SK-N-SH treated with all-trans-retinoic acid at 6 μM for 48 hours (cell line): ENCODE measurements at regions not wholly inside any gene's neighbourhood (a gene's known extent, or its start where the extent isn't known, plus 50 kb on each side); places are given as distances from the start of the nearest gene placed in this dataset.

Source experiments
- ATAC-seq: fragments of 200-7000 bp; cut with Tn5 transposase; 3 replicates; pipeline ENCODE4 v1.9.1; 2020; ENCODE audit warnings: mild to moderate bottlenecking, moderate library complexity
- ARNTL ChIP-seq: fragments of 450-650 bp; formaldehyde crosslinking; IDR thresholded peaks from 2 replicates; pipeline ENCODE4 v1.5.0; 2020; ENCODE audit warnings: low read depth, mild to moderate bottlenecking, moderate library complexity, borderline replicate concordance
- BACH2 ChIP-seq: fragments of 250-450 bp; sonication (Bioruptor Pico); IDR thresholded peaks from 2 replicates; pipeline ENCODE4 v1.9.0; 2021; ENCODE audit warnings: mild to moderate bottlenecking, borderline replicate concordance
- CREB5 ChIP-seq: fragments of 250-450 bp; sonication (Bioruptor Pico); IDR thresholded peaks from 2 replicates; pipeline ENCODE4 v1.5.1; 2020; ENCODE audit warnings: low read depth, mild to moderate bottlenecking, moderate library complexity
- CSRNP3 ChIP-seq: fragments of 250-450 bp; sonication (Bioruptor Pico); IDR thresholded peaks from 2 replicates; pipeline ENCODE4 v1.5.1; 2021; ENCODE audit warnings: mild to moderate bottlenecking, moderate library complexity
- ESRRG ChIP-seq: fragments of 250-450 bp; sonication (Bioruptor Pico); IDR thresholded peaks from 2 replicates; pipeline ENCODE4 v1.6.1; 2021; ENCODE audit warnings: mild to moderate bottlenecking
- GLIS3 ChIP-seq: fragments of 250-450 bp; sonication (Bioruptor Pico); IDR thresholded peaks from 2 replicates; pipeline ENCODE4 v1.5.0; 2020; ENCODE audit warnings: mild to moderate bottlenecking, moderate library complexity
- ISL1 ChIP-seq: fragments of 250-450 bp; sonication (Bioruptor Pico); IDR thresholded peaks from 2 replicates; pipeline ENCODE4 v2.1.2; 2022; ENCODE audit warnings: mild to moderate bottlenecking, moderate library complexity
- OSR1 ChIP-seq: fragments of 250-450 bp; sonication (Bioruptor Pico); IDR thresholded peaks from 2 replicates; pipeline ENCODE4 v1.8.0; 2022; ENCODE audit warnings: moderate library complexity, mild to moderate bottlenecking, inconsistent platforms
- PATZ1 ChIP-seq: fragments of 250-450 bp; sonication (Bioruptor Pico); IDR thresholded peaks from 2 replicates; pipeline ENCODE4 v1.8.0; 2020; ENCODE audit warnings: mild to moderate bottlenecking, moderate library complexity, borderline replicate concordance
- POU6F1 ChIP-seq: fragments of 250-450 bp; sonication (Bioruptor Pico); IDR thresholded peaks from 2 replicates; pipeline ENCODE4 v1.8.0; 2021; ENCODE audit warnings: low read depth, mild to moderate bottlenecking, moderate library complexity, borderline replicate concordance
- PPARA ChIP-seq: fragments of 250-450 bp; sonication (Bioruptor Pico); IDR thresholded peaks from 2 replicates; pipeline ENCODE4 v1.5.0; 2020; ENCODE audit warnings: mild to moderate bottlenecking, borderline replicate concordance
- RARB ChIP-seq: fragments of 250-450 bp; sonication (Bioruptor Pico); IDR thresholded peaks from 2 replicates; pipeline ENCODE4 v1.8.0; 2021; ENCODE audit warnings: mild to moderate bottlenecking, moderate library complexity
- SNAI2 ChIP-seq: fragments of 250-450 bp; sonication (Bioruptor Pico); IDR thresholded peaks from 2 replicates; pipeline ENCODE4 v1.5.0; 2020; ENCODE audit warnings: mild to moderate bottlenecking, moderate library complexity
- TOX ChIP-seq: fragments of 250-450 bp; sonication (Bioruptor Pico); IDR thresholded peaks from 2 replicates; pipeline ENCODE4 v1.8.0; 2021; ENCODE audit warnings: mild to moderate bottlenecking, moderate library complexity, borderline replicate concordance
- ZC3H10 ChIP-seq: fragments of 250-450 bp; sonication (Bioruptor Pico); IDR thresholded peaks from 2 replicates; pipeline ENCODE4 v1.5.1; 2021; ENCODE audit warnings: mild to moderate bottlenecking, moderate library complexity
- ZFP3 ChIP-seq: fragments of 250-450 bp; sonication (Bioruptor Pico); IDR thresholded peaks from 2 replicates; pipeline ENCODE4 v1.5.0; 2020; ENCODE audit warnings: mild to moderate bottlenecking, moderate library complexity
- ZFP30 ChIP-seq: fragments of 450-650 bp; formaldehyde crosslinking; IDR thresholded peaks from 2 replicates; pipeline ENCODE4 v1.5.0; 2022; ENCODE audit warnings: mild to moderate bottlenecking, moderate library complexity
- ZNF565 ChIP-seq: fragments of 450-650 bp; formaldehyde crosslinking; conservative IDR thresholded peaks from 2 replicates; pipeline ENCODE4 v1.5.0; 2020; ENCODE audit warnings: low read depth, mild to moderate bottlenecking, moderate library complexity
- ZNF70 ChIP-seq: fragments of 450-650 bp; formaldehyde crosslinking; IDR thresholded peaks from 2 replicates; pipeline ENCODE4 v1.5.0; 2020; ENCODE audit warnings: mild to moderate bottlenecking, moderate library complexity
- ZNF8 ChIP-seq: fragments of 450-650 bp; formaldehyde crosslinking; IDR thresholded peaks from 2 replicates; pipeline ENCODE4 v1.5.0; 2020; ENCODE audit warnings: mild to moderate bottlenecking, moderate library complexity

- no peak for TF ChIP-seq ZNF70 (CRISPR knock-in tag)
- TF ChIP-seq GLIS3: no peak
- no peak for TF ChIP-seq ZNF565 (CRISPR knock-in tag)
- no peak for TF ChIP-seq PPARA
- no peak for TF ChIP-seq ESRRG (CRISPR knock-in tag)
- no peak for TF ChIP-seq ZFP3
- no peak for TF ChIP-seq ZC3H10 (CRISPR knock-in tag)
- no peak for TF ChIP-seq POU6F1 (CRISPR knock-in tag)
- no peak for TF ChIP-seq SNAI2
- no peak for TF ChIP-seq RARB (CRISPR knock-in tag)
- no peak for TF ChIP-seq ZFP30 (CRISPR knock-in tag)
- TF ChIP-seq OSR1: no peak
- no peak for TF ChIP-seq ZNF8 (CRISPR knock-in tag)
- TF ChIP-seq CSRNP3 (CRISPR knock-in tag): no peak
- no peak for TF ChIP-seq BACH2 (CRISPR knock-in tag)
- TF ChIP-seq, all 23 proteins: peak for 0
- ATAC-seq: no peak
These were observed 120.5 kb downstream of the C16orf95 start for GRCh38 chr16:87196661-87197060.

GRCh38 chr16:87198328-87198832 lies 118.8 kb downstream of the C16orf95 start:
- TF ChIP-seq ZNF8 (CRISPR knock-in tag) (no peak), BACH2 (CRISPR knock-in tag) (no peak), CSRNP3 (CRISPR knock-in tag) (no peak)
- ATAC-seq: no peak

- no peak for ATAC-seq
- no peak for TF ChIP-seq CREB5 (CRISPR knock-in tag)
- TF ChIP-seq PATZ1 (CRISPR knock-in tag): no peak
- no peak for TF ChIP-seq ZC3H10 (CRISPR knock-in tag)
- TF ChIP-seq OSR1: no peak
- TF ChIP-seq GLIS3: no peak
These were observed 118.3 kb downstream of the C16orf95 start for GRCh38 chr16:87198881-87199280.

- ATAC-seq: no peak
- TF ChIP-seq ZNF8 (CRISPR knock-in tag) (no peak), CSRNP3 (CRISPR knock-in tag) (no peak), POU6F1 (CRISPR knock-in tag) (no peak), ARNTL (CRISPR knock-in tag) (no peak), CREB5 (CRISPR knock-in tag) (no peak), ISL1 (CRISPR knock-in tag) (no peak), PATZ1 (CRISPR knock-in tag) (no peak), SNAI2 (no peak), TOX (CRISPR knock-in tag) (no peak)
These were observed 117.8 kb downstream of the C16orf95 start for GRCh38 chr16:87199379-87199778.
